OCI-LY3 (cell line): ENCODE measurements at regions not wholly inside any gene's neighbourhood (a gene's known extent, or its start where the extent isn't known, plus 50 kb on each side); places are given as distances from the start of the nearest gene placed in this dataset.

Source experiments
- CTCF ChIP-seq: fragments of 200-600, 300-600 bp; sonication (generic); IDR thresholded peaks from 2 replicates; pipeline ENCODE4 v1.5.1; 2014; ENCODE audit warnings: antibody characterized with exemption, low read length, low read depth
- EZH2phosphoT487 ChIP-seq: fragments of 200-600 bp; shearing (Covaris generic); IDR thresholded peaks from 2 replicates; pipeline ENCODE4 v1.6.1; 2018; ENCODE audit warnings: antibody characterized with exemption, mixed run types, low read depth

- TF ChIP-seq CTCF (no peak), EZH2phosphoT487 (no peak)
Measured at GRCh38 chr9:17052626-17053025, 82.2 kb upstream of the CNTLN start.
